Right renal cortex interstitium (tissue), 3 donors: ENCODE measurements at regions not wholly inside any gene's neighbourhood (a gene's known extent, or its start where the extent isn't known, plus 50 kb on each side); places are given as distances from the start of the nearest gene placed in this dataset.
"Not testable (repeated sequence)": the region's sequence is repeated elsewhere in the genome, so short reads cannot be mapped to it uniquely, and the experiment has no call there.

Experiments used
- DNase-seq, 3 donors: peaks; one replicate each; pipeline ENCODE4 v3.0.0-alpha.2; 2013; ENCODE audit warnings: low read depth in 3 of 3, low spot score in 2 of 3

DNA sequence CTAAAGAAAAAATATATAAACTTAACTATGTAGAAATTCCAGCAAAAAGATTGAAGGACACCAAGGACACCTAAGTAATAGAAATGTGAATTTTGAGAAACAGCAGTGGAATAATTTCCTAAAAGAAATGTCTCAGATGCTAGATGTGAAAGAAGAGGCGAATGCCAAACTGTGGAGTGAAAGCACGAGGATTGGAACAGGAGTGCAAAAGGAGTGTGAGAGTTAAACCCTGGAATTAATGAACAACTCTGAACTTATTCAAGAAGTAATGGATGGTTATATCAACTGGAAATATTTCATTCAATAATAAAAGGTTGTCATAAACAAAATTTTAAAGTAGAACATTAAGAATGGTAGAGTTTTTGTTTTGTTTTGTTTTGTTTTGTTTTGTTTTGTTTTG, 78.5 kb upstream of the SGIP1 start:
- no peak for DNase-seq

DNA sequence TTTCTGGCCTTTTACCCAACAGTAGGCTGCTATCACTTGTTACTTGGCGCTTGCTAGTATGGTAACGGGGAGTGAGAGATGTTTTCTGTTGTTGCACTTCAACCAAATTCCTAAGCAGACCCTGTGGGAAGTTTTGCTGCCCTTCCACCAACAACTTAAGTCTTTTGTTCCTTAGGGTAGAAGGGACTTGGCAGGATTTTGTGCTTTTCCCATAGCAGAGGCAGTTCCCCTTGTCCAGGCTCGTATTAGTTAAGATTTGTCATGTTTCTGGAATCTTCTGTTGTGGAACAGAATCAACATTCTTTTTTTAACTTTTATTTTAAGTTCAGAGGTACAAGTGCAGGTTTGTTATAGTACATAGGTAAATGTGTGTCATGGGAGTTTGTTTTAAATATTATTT, 73.2 kb upstream of the SGIP1 start:
- no peak for DNase-seq

DNA sequence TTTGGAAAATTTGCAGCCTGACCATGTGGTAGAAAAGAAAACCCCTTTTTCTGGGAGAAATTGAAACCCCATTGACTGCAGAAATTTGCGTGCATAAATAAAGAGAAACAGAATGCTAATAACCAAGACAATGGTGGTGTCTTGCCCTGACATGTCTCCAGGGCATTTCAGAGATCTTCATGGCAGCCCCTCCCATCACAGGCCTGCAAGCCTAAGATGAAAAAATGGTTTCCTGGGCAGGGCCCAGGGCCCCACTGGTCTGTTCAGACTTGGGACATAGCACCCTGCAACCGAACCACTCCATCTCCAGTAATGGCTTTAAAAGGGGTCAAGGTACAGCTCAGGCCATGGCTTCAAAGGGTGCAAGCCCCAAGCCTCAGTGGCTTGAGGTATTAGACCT, 71.6 kb upstream of the SGIP1 start:
- DNase-seq: no peak

DNA sequence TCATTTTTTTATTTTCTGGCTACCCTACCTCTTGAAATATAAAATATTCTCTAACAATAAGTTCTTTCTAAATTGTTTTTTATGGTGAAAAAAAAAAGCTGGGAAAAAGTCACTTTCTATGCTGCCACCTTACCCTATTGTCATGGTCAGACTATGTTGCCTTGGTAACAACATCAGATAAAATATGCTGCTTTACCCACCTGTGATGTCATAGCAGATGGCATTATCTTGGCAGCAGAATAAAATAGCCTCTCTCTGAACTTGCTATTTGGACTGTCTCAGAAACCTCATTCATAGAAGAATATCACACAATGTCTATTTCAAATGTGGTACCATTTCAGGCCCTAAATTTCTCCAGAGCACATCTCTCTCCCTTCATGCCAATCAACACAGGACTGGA, 69.6 kb upstream of the SGIP1 start:
- DNase-seq: no peak

DNA sequence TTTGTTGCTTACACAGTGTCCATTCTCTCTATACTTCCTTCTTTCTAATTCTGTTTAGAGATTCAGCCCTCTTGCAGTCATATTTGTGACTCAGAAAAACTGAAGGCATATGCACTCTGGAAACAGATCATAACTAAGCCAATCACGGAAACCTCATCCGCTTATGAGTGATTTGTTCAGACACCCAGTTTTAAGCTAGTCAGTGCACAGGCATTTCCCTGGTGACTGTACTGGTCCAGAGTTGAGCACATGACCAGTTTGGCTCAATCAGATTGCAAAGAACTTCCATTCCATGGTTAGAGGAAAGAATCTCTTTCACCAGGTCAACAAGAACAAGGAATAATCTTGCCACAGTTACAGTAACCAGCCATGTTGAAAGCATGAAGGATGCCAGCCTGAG, 69.2 kb upstream of the SGIP1 start:
- no peak for DNase-seq

DNA sequence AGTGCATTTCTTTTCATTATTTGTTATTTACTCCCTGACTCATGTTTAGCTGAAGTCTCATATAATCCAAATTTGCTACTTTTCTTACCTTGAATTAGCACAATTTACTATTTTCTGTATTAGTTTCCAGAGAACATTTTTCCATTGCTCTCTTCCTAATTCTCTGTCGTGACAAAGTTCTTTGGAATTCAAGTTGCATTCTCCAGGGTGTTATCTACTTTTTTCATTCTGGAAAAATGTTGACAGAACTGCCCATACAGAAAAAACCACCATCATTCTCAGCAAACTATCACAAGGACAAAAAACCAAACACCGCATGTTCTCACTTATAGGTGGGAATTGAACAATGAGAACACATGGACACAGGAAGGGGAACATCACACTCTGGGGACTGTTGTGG, 67.3 kb upstream of the SGIP1 start:
- not testable (repeated sequence) for DNase-seq

DNA sequence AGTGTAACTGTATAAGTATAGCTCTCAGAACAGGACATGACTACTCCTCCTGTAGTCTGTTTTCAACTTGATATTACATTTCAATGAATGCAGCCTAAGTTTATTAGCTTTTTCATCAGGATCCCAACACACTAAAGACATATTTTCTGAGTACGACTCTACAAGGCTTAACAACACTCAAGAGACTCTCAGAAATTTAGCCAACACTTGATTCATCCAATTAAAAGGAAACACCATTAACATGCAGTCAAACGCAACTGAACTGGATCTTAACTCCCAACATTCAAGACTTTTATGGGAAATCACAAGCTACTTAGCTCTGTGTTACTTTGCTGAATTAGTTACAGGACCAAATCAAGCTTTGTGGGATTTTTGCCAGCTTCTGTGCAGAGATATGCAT, 65.2 kb upstream of the SGIP1 start:
- no peak for DNase-seq

DNA sequence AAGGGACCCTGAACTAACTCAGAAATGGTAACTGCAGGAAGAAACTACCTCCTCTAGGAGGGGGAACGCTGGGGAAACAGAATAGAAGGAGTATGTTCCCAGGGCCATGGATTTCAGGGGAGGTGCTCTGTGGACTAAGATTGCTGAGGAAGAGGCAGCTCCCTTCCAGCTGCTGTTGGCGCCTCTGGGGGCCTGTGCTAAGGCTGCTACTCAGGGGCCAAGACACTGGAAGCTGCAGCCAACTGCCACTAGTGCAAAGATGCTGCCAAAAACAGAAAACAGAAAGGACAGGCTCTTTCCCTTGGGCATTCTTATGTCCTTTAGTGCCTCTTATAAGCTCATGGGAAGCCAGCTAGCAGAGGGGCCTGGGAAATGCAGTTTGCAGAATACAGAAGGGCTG, 58.0 kb upstream of the SGIP1 start:
- no peak for DNase-seq

DNA sequence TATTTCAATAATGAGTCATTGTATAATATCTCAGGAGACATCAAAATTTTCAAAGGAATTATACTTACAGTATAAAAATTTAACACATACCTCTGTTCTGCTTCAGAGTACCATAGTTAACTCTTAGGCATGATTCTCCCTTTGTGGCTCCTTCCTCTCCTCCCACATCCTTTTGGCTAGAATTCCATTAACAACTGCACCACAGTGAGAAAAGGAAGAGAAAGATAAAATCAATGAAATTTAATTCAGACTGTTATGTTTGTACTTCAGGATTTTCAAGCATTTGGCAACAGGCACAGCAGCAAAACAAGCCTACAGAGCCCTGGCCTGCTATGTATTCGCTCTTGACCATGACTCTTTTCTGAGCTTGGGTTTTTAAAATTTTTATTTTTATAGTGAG, 57.2 kb upstream of the SGIP1 start:
- DNase-seq: no peak

DNA sequence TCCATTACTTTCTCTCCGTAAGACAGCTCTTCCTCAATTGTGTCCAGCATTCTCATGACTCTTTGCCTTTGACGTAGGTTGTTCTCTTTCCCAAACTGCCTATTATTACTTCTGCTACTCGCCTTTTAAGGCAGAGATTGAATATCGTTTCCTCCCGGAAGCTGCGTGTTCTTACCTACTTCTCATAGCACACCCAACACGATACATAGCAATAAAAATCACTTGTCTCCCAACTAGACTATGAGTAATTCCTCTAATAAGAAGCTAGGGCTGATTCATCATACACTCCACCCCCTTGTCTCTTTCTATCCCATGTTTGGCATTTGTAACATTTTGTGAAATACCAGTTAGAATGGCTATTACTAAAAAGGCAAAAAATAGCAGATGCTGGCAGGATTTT, 55.8 kb upstream of the SGIP1 start:
- DNase-seq: no peak

DNA sequence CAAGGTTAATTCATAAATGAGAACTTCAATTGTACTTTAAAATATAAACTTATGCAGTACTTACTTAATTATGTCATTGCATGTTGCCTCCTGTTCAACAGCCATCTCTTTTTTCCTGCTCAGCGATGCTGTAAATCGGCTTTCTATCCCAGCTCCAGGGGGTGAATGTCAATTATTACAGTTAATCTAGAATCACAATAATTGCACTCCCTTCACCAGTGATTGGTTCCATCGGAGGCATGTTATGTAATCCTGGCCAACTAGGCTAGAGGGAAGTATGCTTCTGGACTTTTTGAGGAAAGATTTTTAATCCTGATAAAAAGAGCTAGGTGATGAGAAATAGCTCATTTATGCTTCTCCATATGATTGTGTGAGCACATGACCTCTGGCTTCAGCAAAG, 53.8 kb upstream of the SGIP1 start:
- DNase-seq: no peak

DNA sequence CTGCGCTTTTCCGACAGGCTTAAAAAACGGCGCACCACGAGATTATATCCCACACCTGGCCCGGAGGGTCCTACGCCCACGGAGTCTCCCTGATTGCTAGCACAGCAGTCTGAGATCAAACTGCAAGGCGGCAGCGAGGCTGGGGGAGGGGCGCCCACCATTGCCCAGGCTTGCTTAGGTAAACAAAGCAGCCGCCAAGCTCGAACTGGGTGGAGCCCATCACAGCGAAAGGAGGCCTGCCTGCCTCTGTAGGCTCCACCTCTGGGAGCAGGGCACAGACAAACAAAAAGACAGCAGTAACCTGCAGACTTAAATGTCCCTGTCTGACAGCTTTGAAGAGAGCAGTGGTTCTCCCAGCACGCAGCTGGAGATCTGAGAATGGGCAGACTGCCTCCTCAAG, 52.7 kb upstream of the SGIP1 start:
- DNase-seq: not testable (repeated sequence)
